ENCODE measurements at regions not wholly inside any gene's neighbourhood (a gene's known extent, or its start where the extent isn't known, plus 50 kb on each side); places are given as distances from the start of the nearest gene placed in this dataset.
"Not testable (repeated sequence)": the region's sequence is repeated elsewhere in the genome, so short reads cannot be mapped to it uniquely, and the experiment has no call there.

DNA sequence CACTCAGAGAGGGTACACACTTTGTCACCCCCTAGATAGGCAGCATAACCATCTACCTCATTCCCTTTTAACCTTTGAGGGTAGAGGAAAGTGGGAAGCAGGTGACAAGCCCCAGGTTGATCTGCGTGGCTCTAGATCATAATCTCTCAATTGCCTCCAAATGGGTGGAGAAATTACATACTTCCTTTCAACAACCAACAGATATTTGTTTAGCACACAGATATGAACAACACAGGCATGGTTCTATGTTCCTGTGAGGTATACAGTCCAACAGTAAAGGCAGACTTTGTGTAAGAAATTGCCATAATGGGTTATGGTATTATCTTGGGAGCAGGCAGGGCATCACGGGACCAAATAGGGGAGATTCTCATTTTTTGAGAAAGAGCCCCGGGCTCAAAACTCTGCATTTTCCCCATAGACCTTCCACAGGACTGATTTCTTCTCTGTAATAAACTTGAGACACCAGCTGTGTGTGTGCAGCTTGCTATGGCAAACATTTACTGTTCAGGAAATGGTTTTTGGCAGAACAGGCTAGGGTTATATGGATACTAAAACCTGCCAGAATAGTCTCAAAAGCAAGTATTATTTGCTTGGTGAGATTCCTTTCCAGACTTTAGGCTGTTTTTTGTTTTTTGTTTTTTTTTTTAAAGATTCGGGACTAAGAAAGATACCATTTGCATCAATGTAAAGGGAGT lies 126.2 kb downstream of the CD164 start:
- intact Hi-C loops (cut with DNase I) = no loop called here
- no peak overlapping the region for H3K4me3 ChIP-seq
- H3K27ac ChIP-seq = no peak overlapping the region
- H3K36me3 ChIP-seq = no peaks in the 10 kb centered on the region
- H3K27me3 ChIP-seq = no peaks in the 10 kb centered on the region
- TF ChIP-seq POLR2A (IDR thresholded peaks at IDR 0.05) = no peak
- TF ChIP-seq, protein P1, sequence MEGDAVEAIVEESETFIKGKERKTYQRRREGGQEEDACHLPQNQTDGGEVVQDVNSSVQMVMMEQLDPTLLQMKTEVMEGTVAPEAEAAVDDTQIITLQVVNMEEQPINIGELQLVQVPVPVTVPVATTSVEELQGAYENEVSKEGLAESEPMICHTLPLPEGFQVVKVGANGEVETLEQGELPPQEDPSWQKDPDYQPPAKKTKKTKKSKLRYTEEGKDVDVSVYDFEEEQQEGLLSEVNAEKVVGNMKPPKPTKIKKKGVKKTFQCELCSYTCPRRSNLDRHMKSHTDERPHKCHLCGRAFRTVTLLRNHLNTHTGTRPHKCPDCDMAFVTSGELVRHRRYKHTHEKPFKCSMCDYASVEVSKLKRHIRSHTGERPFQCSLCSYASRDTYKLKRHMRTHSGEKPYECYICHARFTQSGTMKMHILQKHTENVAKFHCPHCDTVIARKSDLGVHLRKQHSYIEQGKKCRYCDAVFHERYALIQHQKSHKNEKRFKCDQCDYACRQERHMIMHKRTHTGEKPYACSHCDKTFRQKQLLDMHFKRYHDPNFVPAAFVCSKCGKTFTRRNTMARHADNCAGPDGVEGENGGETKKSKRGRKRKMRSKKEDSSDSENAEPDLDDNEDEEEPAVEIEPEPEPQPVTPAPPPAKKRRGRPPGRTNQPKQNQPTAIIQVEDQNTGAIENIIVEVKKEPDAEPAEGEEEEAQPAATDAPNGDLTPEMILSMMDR (IDR thresholded peaks at IDR 0.05) = no peak
- H3K4me1 ChIP-seq = no peaks in the 10 kb centered on the region
- no peaks in the 10 kb centered on the region for H3K9me3 ChIP-seq
- DNase-seq = no peak
- 60 to 61% methylated on average over 4 of the region's 4 CpGs for WGBS, 2 donors

DNA sequence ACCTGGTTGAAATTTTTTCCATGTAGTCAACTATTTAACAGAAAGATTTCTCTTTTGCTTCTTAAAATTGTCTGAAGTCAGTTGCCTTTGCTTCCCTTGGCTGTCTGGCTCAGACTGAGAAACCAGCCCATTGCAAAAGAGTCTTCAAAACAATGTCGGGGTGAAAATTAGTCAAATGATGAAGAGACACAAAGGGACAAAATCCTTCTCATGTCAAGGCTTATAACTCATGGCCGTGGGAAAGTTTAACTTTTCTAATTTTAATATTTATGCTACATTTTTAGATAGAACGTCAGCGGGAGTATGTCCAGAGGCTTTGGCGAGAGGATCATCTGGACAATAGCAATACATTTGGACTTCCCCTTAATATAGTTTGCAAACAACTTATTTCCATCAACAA lies 127.2 kb downstream of the CD164 start:
- H3K27me3 ChIP-seq = no peaks in the 10 kb centered on the region
- H3K36me3 ChIP-seq = no peaks in the 10 kb centered on the region
- no peak for DNase-seq
- WGBS, 2 donors = 85 to 90% methylated on average over 5 of the region's 5 CpGs
- no peaks in the 10 kb centered on the region for H3K9me3 ChIP-seq
- H3K4me1 ChIP-seq = no peaks in the 10 kb centered on the region
- intact Hi-C loops (cut with DNase I) = no loop called here
- no peak for TF ChIP-seq POLR2A (IDR thresholded peaks at IDR 0.05)
- TF ChIP-seq, protein P1 (IDR thresholded peaks at IDR 0.05) = no peak
- no peak overlapping the region for H3K4me3 ChIP-seq
- H3K27ac ChIP-seq = no peak overlapping the region

DNA sequence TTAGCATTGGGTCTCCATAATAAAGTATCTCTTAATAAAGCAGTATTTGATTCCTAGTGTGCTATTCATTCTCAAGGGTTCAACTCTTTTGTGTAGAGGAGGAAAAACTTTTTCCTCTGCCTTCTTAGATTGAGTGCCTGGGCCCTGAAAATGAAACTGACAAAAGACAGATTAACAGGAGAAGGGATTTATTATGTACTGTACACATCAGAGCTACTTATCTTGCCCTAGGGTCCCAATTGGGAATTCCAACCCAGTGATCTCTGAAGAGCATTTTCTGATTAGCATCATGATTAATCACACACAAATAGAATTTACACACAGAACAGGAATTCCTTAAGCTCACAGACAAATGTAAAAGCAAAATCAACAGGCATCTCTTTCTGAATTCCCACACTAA lies 128.9 kb downstream of the CD164 start:
- Histone ChIP-seq H3K27me3 (no peaks in the 10 kb centered on the region), H3K27ac (no peak overlapping the region), H3K36me3 (no peaks in the 10 kb centered on the region), H3K4me3 (no peak overlapping the region), H3K9me3 (no peaks in the 10 kb centered on the region), H3K4me1 (no peaks in the 10 kb centered on the region)
- intact Hi-C loops (cut with DNase I) = no loop called here
- no peak for TF ChIP-seq POLR2A (IDR thresholded peaks at IDR 0.05)
- TF ChIP-seq, protein P1 (IDR thresholded peaks at IDR 0.05) = no peak
- no peak for DNase-seq

DNA sequence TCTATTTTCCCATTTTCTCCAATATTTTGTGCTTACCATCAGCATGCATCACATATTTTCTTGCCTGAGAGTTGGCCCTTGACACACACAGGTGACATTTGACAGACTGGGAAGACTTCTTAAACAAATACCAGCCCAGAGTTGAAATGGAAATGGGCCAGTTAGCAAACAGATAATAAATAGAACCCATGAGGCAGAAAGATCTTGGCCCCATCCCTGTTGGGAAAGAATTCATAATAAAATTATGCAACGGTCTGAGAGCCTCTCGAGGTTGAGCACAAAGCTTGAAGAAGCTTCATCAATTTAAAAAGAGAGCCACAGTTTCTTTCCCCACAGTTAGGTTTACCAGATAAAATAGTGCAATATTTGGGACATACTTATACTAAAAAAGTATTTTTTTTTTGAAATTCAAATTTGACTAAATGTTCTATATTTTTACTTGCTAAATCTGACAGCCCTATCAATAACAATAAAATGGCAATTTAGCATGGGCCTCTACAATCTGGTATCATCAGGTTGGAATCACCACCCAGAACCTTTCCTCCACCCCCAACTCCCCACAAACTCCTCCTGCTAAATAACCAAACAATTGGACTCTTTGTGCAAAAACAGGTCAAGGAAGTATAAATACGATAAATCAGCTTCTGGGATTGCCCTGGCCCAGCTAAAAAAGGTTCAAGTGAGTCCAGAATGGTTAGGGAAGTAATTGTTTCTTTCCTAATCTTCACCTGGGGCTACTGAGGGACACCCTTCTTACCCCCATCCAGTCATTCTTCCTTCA lies 129.8 kb downstream of the CD164 start:
- Histone ChIP-seq H3K36me3 (no peaks in the 10 kb centered on the region), H3K9me3 (no peaks in the 10 kb centered on the region), H3K27me3 (no peaks in the 10 kb centered on the region), H3K4me1 (no peaks in the 10 kb centered on the region), H3K27ac (no peak overlapping the region), H3K4me3 (no peak overlapping the region)
- no peak for DNase-seq
- WGBS, 2 donors = 35 to 36% methylated on average over 3 of the region's 3 CpGs
- intact Hi-C loops (cut with DNase I) = no loop called here
- TF ChIP-seq POLR2A (IDR thresholded peaks at IDR 0.05) = no peak
- TF ChIP-seq, protein P1 (IDR thresholded peaks at IDR 0.05) = no peak

DNA sequence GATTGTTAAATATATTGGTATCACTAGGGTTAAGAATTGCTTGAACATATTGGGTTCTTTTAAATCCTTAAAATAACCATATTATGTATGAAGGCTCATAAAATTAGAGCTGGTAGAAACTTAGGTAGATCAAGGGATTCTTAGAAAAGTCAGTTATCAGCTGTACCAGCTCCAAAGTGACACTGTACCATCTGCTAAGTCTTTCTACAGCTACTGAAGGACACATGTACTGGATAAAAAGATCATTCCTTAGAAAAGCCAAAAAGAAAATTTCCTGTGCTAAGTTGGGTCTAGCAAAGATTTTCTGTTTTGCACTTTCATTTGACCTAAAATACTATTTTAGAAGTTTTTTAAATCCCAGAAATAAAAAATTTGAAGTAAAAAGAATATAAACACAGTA lies 130.4 kb downstream of the CD164 start:
- TF ChIP-seq, protein P1 (IDR thresholded peaks at IDR 0.05) = no peak
- no peak for TF ChIP-seq POLR2A (IDR thresholded peaks at IDR 0.05)
- Histone ChIP-seq H3K27ac (no peak overlapping the region), H3K4me1 (no peaks in the 10 kb centered on the region), H3K36me3 (no peaks in the 10 kb centered on the region), H3K9me3 (no peaks in the 10 kb centered on the region), H3K27me3 (no peaks in the 10 kb centered on the region), H3K4me3 (no peak overlapping the region)
- intact Hi-C loops (cut with DNase I) = no loop called here
- no peak for DNase-seq

DNA sequence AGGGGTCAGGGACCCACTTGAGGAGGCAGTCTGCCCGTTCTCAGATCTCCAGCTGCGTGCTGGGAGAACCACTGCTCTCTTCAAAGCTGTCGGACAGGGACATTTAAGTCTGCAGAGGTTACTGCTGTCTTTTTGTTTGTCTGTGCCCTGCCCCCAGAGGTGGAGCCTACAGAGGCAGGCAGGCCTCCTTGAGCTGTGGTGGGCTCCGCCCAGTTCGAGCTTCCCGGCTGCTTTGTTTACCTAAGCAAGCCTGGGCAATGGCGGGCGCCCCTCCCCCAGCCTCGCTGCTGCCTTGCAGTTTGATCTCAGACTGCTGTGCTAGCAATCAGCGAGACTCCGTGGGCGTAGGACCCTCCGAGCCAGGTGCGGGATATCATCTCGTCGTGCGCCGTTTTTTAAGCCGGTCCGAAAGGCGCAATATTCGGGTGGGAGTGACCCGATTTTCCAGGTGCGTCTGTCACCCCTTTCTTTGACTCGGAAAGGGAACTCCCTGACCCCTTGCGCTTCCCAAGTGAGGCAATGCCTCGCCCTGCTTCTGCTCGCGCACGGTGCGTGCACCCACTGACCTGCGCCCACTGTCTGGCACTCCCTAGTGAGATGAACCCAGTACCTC lies 131.6 kb downstream of the CD164 start:
- intact Hi-C loops (cut with DNase I); H3K4me3 ChIP-seq; H3K27ac ChIP-seq; H3K4me1 ChIP-seq; DNase-seq; H3K27me3 ChIP-seq; H3K9me3 ChIP-seq; H3K36me3 ChIP-seq: not testable (repeated sequence)
- 100% methylated on average over 2 of the region's 32 CpGs; no CpG with 5 or more reads in 1 of the 2 donors for whole genome bisulfite sequencing, 2 donors
